ENCODE measurements at regions not wholly inside any gene's neighbourhood (a gene's known extent, or its start where the extent isn't known, plus 50 kb on each side); places are given as distances from the start of the nearest gene placed in this dataset.
A peak's percentile ranks its signal among the peaks of the same experiment; 100 is the strongest.

- DNase-seq = no peak
Measured at GRCh38 chr3:68142441-68142840, 488.0 kb upstream of the SUCLG2 start.

- DNase-seq = no peak
Measured at GRCh38 chr3:68139897-68140296, 485.5 kb upstream of the SUCLG2 start.

GRCh38 chr3:68136411-68136810 is 482.0 kb upstream of the SUCLG2 start:
- no peak for DNase-seq

- DNase-seq = no peak
Measured at GRCh38 chr3:68135067-68135466, 480.7 kb upstream of the SUCLG2 start.

- DNase-seq = no peak
Measured at GRCh38 chr3:68129065-68129464, 474.7 kb upstream of the SUCLG2 start.

GRCh38 chr3:68123231-68123630 is 468.8 kb upstream of the SUCLG2 start:
- DNase-seq = no peak

GRCh38 chr3:68121287-68121686 is 466.9 kb upstream of the SUCLG2 start:
- DNase-seq = no peak

GRCh38 chr3:68116580-68116979 is 462.2 kb upstream of the SUCLG2 start:
- no peak for DNase-seq

- no peak for DNase-seq
Measured at GRCh38 chr3:68103811-68104210, 449.4 kb upstream of the SUCLG2 start.

GRCh38 chr3:68090571-68090970 is 436.2 kb upstream of the SUCLG2 start:
- DNase-seq = no peak

- DNase-seq = no peak
Measured at GRCh38 chr3:68089572-68090011, 435.2 kb upstream of the SUCLG2 start.

- no peak for DNase-seq
Measured at GRCh38 chr3:68088636-68089035, 434.2 kb upstream of the SUCLG2 start.

- DNase-seq = peak; percentile 47
Measured at GRCh38 chr3:68088216-68088615, 433.8 kb upstream of the SUCLG2 start.

- no peak for DNase-seq
Measured at GRCh38 chr3:68072062-68072461, 417.6 kb upstream of the SUCLG2 start.

GRCh38 chr3:68070186-68070585 is 415.8 kb upstream of the SUCLG2 start:
- DNase-seq = no peak

- no peak for DNase-seq
Measured at GRCh38 chr3:68067314-68067713, 412.9 kb upstream of the SUCLG2 start.

GRCh38 chr3:68062926-68063325 is 408.5 kb upstream of the SUCLG2 start:
- no peak for DNase-seq

GRCh38 chr3:68060910-68061309 is 406.5 kb upstream of the SUCLG2 start:
- DNase-seq = no peak

GRCh38 chr3:68060191-68060590 is 405.8 kb upstream of the SUCLG2 start:
- DNase-seq = no peak

- no peak for DNase-seq
Measured at GRCh38 chr3:68059628-68060152, 405.3 kb upstream of the SUCLG2 start.

- peak; percentile 59 for DNase-seq
Measured at GRCh38 chr3:68057637-68058320, 403.4 kb upstream of the SUCLG2 start.

- no peak for DNase-seq
Measured at GRCh38 chr3:68056556-68056955, 402.1 kb upstream of the SUCLG2 start.

GRCh38 chr3:68055215-68055614 is 400.8 kb upstream of the SUCLG2 start:
- DNase-seq = no peak

GRCh38 chr3:68049776-68050175 is 395.4 kb upstream of the SUCLG2 start:
- no peak for DNase-seq

- DNase-seq = no peak
Measured at GRCh38 chr3:68045976-68046375, 391.6 kb upstream of the SUCLG2 start.
